ENCODE measurements at regions not wholly inside any gene's neighbourhood (a gene's known extent, or its start where the extent isn't known, plus 50 kb on each side); places are given as distances from the start of the nearest gene placed in this dataset.
"Not testable (repeated sequence)": the region's sequence is repeated elsewhere in the genome, so short reads cannot be mapped to it uniquely, and the experiment has no call there.

- intact Hi-C loops (cut with DNase I): no loop called here
- Histone ChIP-seq H3K36me3 (no peaks in the 10 kb centered on the region), H3K27ac (no peak overlapping the region), H3K9me3 (no peaks in the 10 kb centered on the region), H3K4me1 (no peaks in the 10 kb centered on the region), H3K27me3 (no peaks in the 10 kb centered on the region), H3K4me3 (no peak overlapping the region)
- no peak for DNase-seq
- WGBS, 2 donors: 63 to 74% methylated on average over 2 of the region's 2 CpGs
- no peak for TF ChIP-seq CTCF (IDR thresholded peaks at IDR 0.05)
- no peak for ATAC-seq
- no peak for FAIRE-seq
Measured at GRCh38 chr3:82378392-82378791, 616.9 kb upstream of the GBE1 start.

GRCh38 chr3:82376883-82377282, 615.4 kb upstream of the GBE1 start:
- ATAC-seq: no peak
- no peak for TF ChIP-seq CTCF (IDR thresholded peaks at IDR 0.05)
- Histone ChIP-seq H3K9me3 (no peaks in the 10 kb centered on the region), H3K27me3 (no peaks in the 10 kb centered on the region), H3K4me3 (no peak overlapping the region), H3K4me1 (no peaks in the 10 kb centered on the region), H3K27ac (no peak overlapping the region), H3K36me3 (no peaks in the 10 kb centered on the region)
- FAIRE-seq: no peak
- DNase-seq: no peak
- intact Hi-C loops (cut with DNase I): no loop called here
- 60 to 73% methylated on average over 3 of the region's 3 CpGs for whole genome bisulfite sequencing, 2 donors

DNA sequence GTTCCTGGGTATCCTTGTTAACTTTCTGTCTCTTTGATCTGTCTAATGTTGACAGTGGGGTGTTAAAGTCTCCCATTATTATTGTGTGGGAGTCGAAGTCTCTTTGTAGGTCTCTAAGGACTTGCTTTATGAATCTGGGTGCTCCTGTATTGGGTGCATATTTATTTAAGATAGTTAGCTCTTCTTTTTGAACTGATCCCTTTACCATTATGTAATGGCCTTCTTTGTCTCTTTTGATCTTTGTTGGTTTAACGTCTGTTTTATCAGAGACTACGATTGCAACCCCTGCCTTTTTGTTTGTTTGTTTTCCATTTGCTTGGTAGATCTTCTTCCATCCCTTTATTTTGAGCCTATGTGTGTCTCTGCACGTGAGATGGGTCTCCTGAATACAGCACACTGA, 612.4 kb upstream of the GBE1 start:
- H3K27me3 ChIP-seq; H3K36me3 ChIP-seq; H3K27ac ChIP-seq; FAIRE-seq; H3K4me1 ChIP-seq; ATAC-seq; H3K4me3 ChIP-seq; DNase-seq; intact Hi-C loops (cut with DNase I); H3K9me3 ChIP-seq: not testable (repeated sequence)
- WGBS, 2 donors: 33 to 42% methylated on average over 4 of the region's 4 CpGs

- DNase-seq (no peak), ATAC-seq (no peak), FAIRE-seq (no peak)
- H3K36me3 ChIP-seq: no peaks in the 10 kb centered on the region
- H3K4me1 ChIP-seq: no peaks in the 10 kb centered on the region
- H3K27ac ChIP-seq: no peak overlapping the region
- no peak for TF ChIP-seq CTCF (IDR thresholded peaks at IDR 0.05)
- no peak overlapping the region for H3K4me3 ChIP-seq
- intact Hi-C loops (cut with DNase I): no loop called here
- H3K9me3 ChIP-seq: no peaks in the 10 kb centered on the region
- 74 to 78% methylated on average over 4 of the region's 4 CpGs for WGBS, 2 donors
- H3K27me3 ChIP-seq: no peaks in the 10 kb centered on the region
Measured at GRCh38 chr3:82364827-82365226, 603.4 kb upstream of the GBE1 start.

DNA sequence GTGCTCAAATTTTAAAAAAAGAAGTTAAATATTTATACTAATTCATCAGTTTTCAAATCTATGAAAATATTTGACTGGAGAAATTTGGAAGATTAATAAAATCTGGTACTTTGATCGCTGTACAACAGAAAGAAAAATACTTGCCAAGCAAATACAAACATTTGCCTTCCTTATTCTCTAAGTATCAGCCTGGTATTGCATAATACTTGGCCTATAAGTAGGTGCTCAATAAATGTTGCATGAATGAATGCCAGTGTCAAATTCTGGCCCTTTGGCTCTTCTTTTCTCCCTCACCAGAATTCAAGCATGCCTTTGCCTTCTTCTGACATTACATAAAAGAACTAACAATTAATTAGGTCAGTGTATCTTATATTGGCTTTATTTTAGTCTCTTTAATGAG, 601.7 kb upstream of the GBE1 start:
- WGBS, 2 donors: 59 to 68% methylated on average over 1 of the region's 1 CpG
- Histone ChIP-seq H3K27ac (no peak overlapping the region), H3K36me3 (no peaks in the 10 kb centered on the region), H3K27me3 (no peaks in the 10 kb centered on the region), H3K9me3 (no peaks in the 10 kb centered on the region), H3K4me3 (no peak overlapping the region), H3K4me1 (no peaks in the 10 kb centered on the region)
- DNase-seq (no peak), FAIRE-seq (no peak), ATAC-seq (no peak)
- no peak for TF ChIP-seq CTCF (IDR thresholded peaks at IDR 0.05)
- intact Hi-C loops (cut with DNase I): no loop called here

DNA sequence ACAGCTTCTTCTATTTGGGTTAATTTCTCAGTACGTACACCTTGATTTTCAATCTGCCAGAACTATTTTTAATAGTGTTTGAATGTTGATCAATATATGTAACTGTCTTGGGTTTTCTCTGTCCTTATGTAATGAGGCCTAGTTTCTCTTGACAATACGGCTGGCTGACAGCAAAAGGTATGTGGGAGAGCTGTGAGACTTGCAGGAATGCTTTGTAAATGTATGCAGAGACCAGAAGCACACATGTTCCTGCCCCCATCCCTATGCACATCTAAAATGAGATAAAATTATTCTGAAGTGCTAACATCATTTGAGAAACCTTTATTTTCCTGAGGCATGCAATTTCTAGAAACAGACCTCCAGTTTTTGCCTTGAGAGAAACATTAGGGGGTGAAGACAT, 593.8 kb upstream of the GBE1 start:
- Histone ChIP-seq H3K9me3 (no peaks in the 10 kb centered on the region), H3K27ac (no peak overlapping the region), H3K4me1 (peaks cover 0 to 10% (median 0%) of the 10 kb centered on the region in 3 donors), H3K36me3 (no peaks in the 10 kb centered on the region), H3K4me3 (no peak overlapping the region), H3K27me3 (no peaks in the 10 kb centered on the region)
- TF ChIP-seq CTCF (IDR thresholded peaks at IDR 0.05): no peak
- no peak for ATAC-seq
- intact Hi-C loops (cut with DNase I): no loop called here
- 76 to 85% methylated on average over 2 of the region's 2 CpGs for WGBS, 2 donors
- no peak for DNase-seq
- no peak for FAIRE-seq

Measured in pancreas (tissue), 10 donors.